BLaER1 (cell line): ENCODE measurements at regions not wholly inside any gene's neighbourhood (a gene's known extent, or its start where the extent isn't known, plus 50 kb on each side); places are given as distances from the start of the nearest gene placed in this dataset.

ENCODE experiments used
- H3K27ac ChIP-seq: shearing (Covaris generic); formaldehyde crosslinking; 2 replicates; pipeline ENCODE4 v1.8.1; 2022
- H3K27me3 ChIP-seq: shearing (Covaris generic); formaldehyde crosslinking; 2 replicates; pipeline ENCODE4 v1.8.1; 2022
- H3K36me3 ChIP-seq: shearing (Covaris generic); formaldehyde crosslinking; 2 replicates; pipeline ENCODE4 v1.8.1; 2022
- H3K4me1 ChIP-seq: shearing (Covaris generic); formaldehyde crosslinking; 2 replicates; pipeline ENCODE4 v1.8.1; 2022
- H3K4me2 ChIP-seq: shearing (Covaris generic); formaldehyde crosslinking; 2 replicates; pipeline ENCODE4 v1.8.1; 2022
- H3K4me3 ChIP-seq: shearing (Covaris generic); formaldehyde crosslinking; 2 replicates; pipeline ENCODE4 v1.8.1; 2022
- H3K9ac ChIP-seq: shearing (Covaris generic); formaldehyde crosslinking; 2 replicates; pipeline ENCODE4 v1.8.1; 2022
- H3K9me3 ChIP-seq: shearing (Covaris generic); formaldehyde crosslinking; 2 replicates; pipeline ENCODE4 v1.8.1; 2022
- H4K20me1 ChIP-seq: shearing (Covaris generic); formaldehyde crosslinking; 2 replicates; pipeline ENCODE4 v1.8.1; 2022
- Cebpa-rat ChIP-seq: shearing (Covaris generic); IDR thresholded peaks from 2 replicates; pipeline ENCODE4 v1.8.1; 2022

- no peaks in the 10 kb centered on the region for H3K27me3 ChIP-seq
- no peaks in the 10 kb centered on the region for H4K20me1 ChIP-seq
- H3K9ac ChIP-seq = no peak overlapping the region
- no peak for TF ChIP-seq Cebpa-rat
- H3K4me3 ChIP-seq = no peak overlapping the region
- peaks cover 22% of the 10 kb centered on the region for H3K4me1 ChIP-seq
- no peak overlapping the region for H3K4me2 ChIP-seq
- H3K27ac ChIP-seq = no peak overlapping the region
- H3K36me3 ChIP-seq = no peaks in the 10 kb centered on the region
- no peaks in the 10 kb centered on the region for H3K9me3 ChIP-seq
These were observed 286.4 kb downstream of the BCOR start for GRCh38 chrX:39811376-39811775.

- Histone ChIP-seq H3K4me1 (peaks cover 35% of the 10 kb centered on the region), H3K27ac (no peak overlapping the region), H3K4me3 (no peak overlapping the region), H3K9me3 (no peaks in the 10 kb centered on the region), H4K20me1 (no peaks in the 10 kb centered on the region), H3K4me2 (no peak overlapping the region), H3K9ac (no peak overlapping the region), H3K27me3 (peaks cover 9% of the 10 kb centered on the region), H3K36me3 (no peaks in the 10 kb centered on the region)
- no peak for TF ChIP-seq Cebpa-rat
These were observed 284.0 kb downstream of the BCOR start for GRCh38 chrX:39813631-39814277.

GRCh38 chrX:39814391-39814790, 283.4 kb downstream of the BCOR start:
- H3K9ac ChIP-seq = no peak overlapping the region
- peak overlapping the region; percentile 75; the same call in 1 of the 2 replicates for H3K4me2 ChIP-seq

DNA sequence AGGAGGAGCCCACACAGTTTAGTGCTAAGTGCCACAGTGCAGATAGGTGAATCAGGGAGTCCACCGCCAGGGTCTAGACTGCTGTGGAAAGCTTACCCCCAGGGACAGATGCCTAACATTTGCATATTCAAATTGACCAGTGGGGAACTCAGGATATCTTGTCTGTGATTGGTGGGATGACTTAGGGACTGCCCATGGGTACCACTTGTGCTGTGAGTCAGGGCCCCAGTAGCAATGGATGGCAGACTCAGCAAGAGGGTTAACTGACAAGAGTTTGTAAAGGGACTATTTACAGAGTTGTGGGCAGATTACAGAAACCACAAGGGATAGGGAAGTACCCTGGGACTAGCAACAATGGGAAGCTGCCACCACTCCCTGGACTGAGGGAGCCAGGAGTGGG, 282.1 kb downstream of the BCOR start:
- Histone ChIP-seq H4K20me1 (no peaks in the 10 kb centered on the region), H3K4me3 (no peak overlapping the region), H3K27ac (no peak overlapping the region), H3K27me3 (peaks cover 28% of the 10 kb centered on the region), H3K9ac (no peak overlapping the region), H3K9me3 (no peaks in the 10 kb centered on the region), H3K4me2 (peak overlapping the region; percentile 75), H3K4me1 (peaks cover 35% of the 10 kb centered on the region), H3K36me3 (no peaks in the 10 kb centered on the region)
- no peak for TF ChIP-seq Cebpa-rat

More at GRCh38 chrX:39814391-39814790, 283.4 kb downstream of the BCOR start:
- no peak overlapping the region for H3K27ac ChIP-seq
- peaks cover 16% of the 10 kb centered on the region for H3K27me3 ChIP-seq
- no peaks in the 10 kb centered on the region for H4K20me1 ChIP-seq
- no peak overlapping the region for H3K4me3 ChIP-seq
- H3K36me3 ChIP-seq = no peaks in the 10 kb centered on the region
- peaks cover 35% of the 10 kb centered on the region for H3K4me1 ChIP-seq
- no peaks in the 10 kb centered on the region for H3K9me3 ChIP-seq
- no peak for TF ChIP-seq Cebpa-rat

GRCh38 chrX:39816871-39817731, 280.7 kb downstream of the BCOR start:
- H3K4me3 ChIP-seq = no peak overlapping the region
- H3K36me3 ChIP-seq = no peaks in the 10 kb centered on the region
- H3K9ac ChIP-seq = no peak overlapping the region; the same call in 1 of the 2 replicates
- TF ChIP-seq Cebpa-rat = no peak
- peaks cover 43% of the 10 kb centered on the region for H3K27me3 ChIP-seq
- H3K4me1 ChIP-seq = peaks cover 35% of the 10 kb centered on the region
- no peaks in the 10 kb centered on the region for H4K20me1 ChIP-seq
- no peaks in the 10 kb centered on the region for H3K9me3 ChIP-seq
- H3K27ac ChIP-seq = 0 out of 2 replicates have a peak overlapping the region, but pooled peaks have one; percentile 15
- peak overlapping the region; percentile 75 for H3K4me2 ChIP-seq

GRCh38 chrX:39817754-39818470, 279.8 kb downstream of the BCOR start:
- H3K9ac ChIP-seq = no peak overlapping the region
- H3K4me2 ChIP-seq = peak overlapping the region; percentile 75; the same call in 1 of the 2 replicates
- no peak overlapping the region for H3K27ac ChIP-seq
- no peak overlapping the region for H3K4me3 ChIP-seq
- TF ChIP-seq Cebpa-rat = no peak
- H3K27me3 ChIP-seq = peaks cover 47% of the 10 kb centered on the region
- H3K36me3 ChIP-seq = no peaks in the 10 kb centered on the region
- no peaks in the 10 kb centered on the region for H3K9me3 ChIP-seq
- H3K4me1 ChIP-seq = peaks cover 35% of the 10 kb centered on the region
- no peaks in the 10 kb centered on the region for H4K20me1 ChIP-seq

DNA sequence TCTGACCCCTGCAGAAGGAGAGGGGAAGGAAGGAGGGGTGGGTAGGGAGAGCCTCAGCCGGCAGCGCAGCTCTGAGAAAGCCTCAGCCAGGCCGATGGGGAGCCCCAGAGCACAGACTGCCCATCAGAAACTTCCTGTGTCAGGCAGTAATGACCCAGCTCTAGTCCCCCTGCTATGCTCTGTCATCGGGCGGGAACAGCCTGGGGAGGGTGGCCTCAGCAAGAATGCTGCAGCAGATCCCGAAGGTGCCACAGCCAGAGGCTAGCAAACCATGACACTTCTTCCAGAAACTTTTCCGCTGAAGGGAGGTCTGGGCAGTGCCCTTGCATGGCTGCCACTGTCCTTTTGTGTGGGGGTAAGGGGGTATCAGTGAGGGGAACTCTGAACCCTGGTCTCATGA, 279.0 kb downstream of the BCOR start:
- Histone ChIP-seq H4K20me1 (no peaks in the 10 kb centered on the region), H3K36me3 (no peaks in the 10 kb centered on the region), H3K4me1 (peaks cover 43% of the 10 kb centered on the region), H3K9ac (no peak overlapping the region), H3K27ac (no peak overlapping the region), H3K9me3 (no peaks in the 10 kb centered on the region), H3K4me3 (no peak overlapping the region), H3K4me2 (no peak overlapping the region), H3K27me3 (peaks cover 47% of the 10 kb centered on the region)
- no peak for TF ChIP-seq Cebpa-rat

GRCh38 chrX:39819921-39820849, 277.6 kb downstream of the BCOR start:
- Histone ChIP-seq H3K9ac (no peak overlapping the region), H3K27me3 (peaks cover 47% of the 10 kb centered on the region), H3K27ac (no peak overlapping the region), H3K9me3 (no peaks in the 10 kb centered on the region), H3K4me1 (peaks cover 47% of the 10 kb centered on the region), H3K4me3 (no peak overlapping the region), H3K36me3 (no peaks in the 10 kb centered on the region), H3K4me2 (peak overlapping the region; percentile 69; the same call in 1 of the 2 replicates), H4K20me1 (no peaks in the 10 kb centered on the region)
- no peak for TF ChIP-seq Cebpa-rat
